ENCODE measurements at regions not wholly inside any gene's neighbourhood (a gene's known extent, or its start where the extent isn't known, plus 50 kb on each side); places are given as distances from the start of the nearest gene placed in this dataset.

GRCh38 chr2:7516484-7517063, 599.4 kb downstream of the RNF144A start:
- Histone ChIP-seq H2BK12ac (ENCODE audit: insufficient read length, low read depth, low read length) (no peak overlapping the region), H2BK120ac (ENCODE audit: low read depth, low read length, poor library complexity, severe bottlenecking) (no peak overlapping the region), H3K4me2 (ENCODE audit: insufficient read depth, insufficient read length, low read length) (no peak overlapping the region)

More at GRCh38 chr2:7516484-7517063, 599.4 kb downstream of the RNF144A start:
- Mint-ChIP-seq H3K4me1 (peaks cover 0 to 7% of the 10 kb centered on the region in 2 experiments; a peak in 2 of 4 replicates), H3K9me3 (no peaks in the 10 kb centered on the region), H3K27ac (no peak overlapping the region), H3K36me3 (ENCODE audit: insufficient read depth in 1 of 3, low read depth in 3 of 3) (no peaks in the 10 kb centered on the region), H3K4me3 (no peak overlapping the region), H3K27me3 (ENCODE audit: low read depth) (no peaks in the 10 kb centered on the region)
- H3K14ac ChIP-seq (ENCODE audit: insufficient read depth, low read length), result no peak overlapping the region
- H4K5ac ChIP-seq (ENCODE audit: insufficient read length, low read depth, low read length), result no peak overlapping the region
- no peak overlapping the region for H4K8ac ChIP-seq (replicated peaks; ENCODE audit: insufficient read length, low read depth, low read length)
- no peak overlapping the region for H3T11ph ChIP-seq (ENCODE audit: low read length)
- no peak overlapping the region for H3K18ac ChIP-seq (ENCODE audit: insufficient read length, low read depth, low read length)
- no peaks in the 10 kb centered on the region for H3K79me2 ChIP-seq (ENCODE audit: insufficient read depth, low read length)
- H2BK20ac ChIP-seq (ENCODE audit: low read depth, low read length, poor library complexity, severe bottlenecking), result no peak overlapping the region
- no peak overlapping the region for H2BK15ac ChIP-seq (ENCODE audit: low read depth, low read length)
- no peak overlapping the region for H3K4ac ChIP-seq (ENCODE audit: low read depth, low read length)
- no peaks in the 10 kb centered on the region for H4K20me1 ChIP-seq (ENCODE audit: control insufficient read depth, insufficient read depth, insufficient read length)
- no peak overlapping the region for H4K91ac ChIP-seq (ENCODE audit: insufficient read length, low read depth, low read length)
- no peak overlapping the region for H2BK5ac ChIP-seq (ENCODE audit: insufficient read length, low read length)
- no peaks in the 10 kb centered on the region for H3K9me3 ChIP-seq (ENCODE audit: control insufficient read depth, low read depth, low read length)
- no CpG with 5 or more reads among the region's 2 CpGs for WGBS (ENCODE audit: extremely low coverage, insufficient read length, low lambda C conversion rate)
- H3K4me1 ChIP-seq (ENCODE audit: insufficient read depth, low read length), result 0 out of 2 replicates have a peak, but pooled peaks cover 3% of the 10 kb centered on the region
- no peak overlapping the region for H2AK5ac ChIP-seq (ENCODE audit: insufficient read length, low read length)
- no peak overlapping the region for H3K9ac ChIP-seq (ENCODE audit: extremely low read depth, insufficient read length, low read length)
- H3K56ac ChIP-seq (ENCODE audit: insufficient read length, low read depth, low read length), result no peak overlapping the region
- no peaks in the 10 kb centered on the region for H3K23me2 ChIP-seq (ENCODE audit: insufficient read length, low read depth, low read length, poor library complexity, severe bottlenecking)
- no peak for TF ChIP-seq CTCF (conservative IDR thresholded peaks at IDR 0.05)
- H2AFZ ChIP-seq (ENCODE audit: low read length), result no peak overlapping the region
- no peak for DNase-seq
- H3K79me1 ChIP-seq (ENCODE audit: insufficient read depth, low read depth, low read length, poor library complexity, severe bottlenecking), result no peaks in the 10 kb centered on the region
- H3K23ac ChIP-seq (ENCODE audit: insufficient read length, low read depth, low read length), result no peak overlapping the region
- H3K27me3 ChIP-seq (ENCODE audit: insufficient read depth, low read length), result no peaks in the 10 kb centered on the region
- no peak overlapping the region for H3K27ac ChIP-seq (ENCODE audit: insufficient read length, low read depth, low read length)

Measured in H9 (cell line).